ENCODE measurements at regions not wholly inside any gene's neighbourhood (a gene's known extent, or its start where the extent isn't known, plus 50 kb on each side); places are given as distances from the start of the nearest gene placed in this dataset.
A peak's percentile ranks its signal among the peaks of the same experiment; 100 is the strongest.
"Not testable (repeated sequence)": the region's sequence is repeated elsewhere in the genome, so short reads cannot be mapped to it uniquely, and the experiment has no call there.

DNA sequence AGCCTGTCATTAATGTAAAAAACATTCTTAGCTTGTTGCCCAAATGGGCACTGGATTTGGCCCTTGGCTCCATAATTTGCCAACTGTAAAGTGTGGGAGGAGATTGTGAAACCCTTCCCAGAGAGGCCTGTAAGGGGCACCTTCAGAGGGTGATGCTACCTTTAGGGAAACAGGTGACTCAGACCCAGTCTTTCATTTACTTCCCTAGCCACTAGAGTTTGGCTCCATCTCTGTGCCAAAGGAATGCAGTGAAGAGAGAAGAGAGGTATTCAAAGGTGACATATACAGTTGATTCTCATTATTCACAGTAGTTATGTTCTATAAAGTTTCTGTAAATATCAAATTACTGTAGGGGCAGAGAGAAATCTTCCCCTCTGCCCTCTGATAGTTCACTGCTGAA, 116.7 kb downstream of the SPATA31A6 start:
- H3K27me3 Mint-ChIP-seq (ENCODE audit: low read depth, poor library complexity); H3K27ac Mint-ChIP-seq; H3K4me1 Mint-ChIP-seq; DNase-seq; H3K36me3 Mint-ChIP-seq (ENCODE audit: low read depth); H3K4me3 Mint-ChIP-seq: not testable (repeated sequence)
- peaks cover 12% of the 10 kb centered on the region for H3K9me3 Mint-ChIP-seq

DNA sequence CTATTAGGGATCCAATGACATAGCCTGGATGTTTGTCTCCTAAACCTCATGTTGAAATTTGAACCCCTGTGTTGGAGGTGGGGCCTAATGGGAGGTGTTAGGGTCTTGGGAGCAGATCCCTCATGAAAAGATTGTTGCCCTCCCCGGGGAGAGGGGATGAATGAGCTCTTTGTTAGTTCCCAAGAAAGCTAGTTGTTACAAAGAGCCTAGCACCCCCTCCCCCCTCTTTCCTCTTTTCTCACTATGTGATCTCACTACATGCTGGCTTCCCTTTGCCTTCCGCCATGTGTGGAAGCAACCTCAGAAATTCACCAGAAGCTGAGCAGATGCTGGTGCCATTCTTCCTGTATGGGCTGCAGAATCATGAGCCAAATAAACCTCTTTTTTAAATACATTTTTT, 123.2 kb downstream of the SPATA31A6 start:
- H3K9me3 Mint-ChIP-seq; H3K4me1 Mint-ChIP-seq; H3K36me3 Mint-ChIP-seq (ENCODE audit: low read depth); H3K27me3 Mint-ChIP-seq (ENCODE audit: low read depth, poor library complexity); DNase-seq; H3K4me3 Mint-ChIP-seq: not testable (repeated sequence)
- H3K27ac Mint-ChIP-seq, result peak overlapping the region; percentile 57

DNA sequence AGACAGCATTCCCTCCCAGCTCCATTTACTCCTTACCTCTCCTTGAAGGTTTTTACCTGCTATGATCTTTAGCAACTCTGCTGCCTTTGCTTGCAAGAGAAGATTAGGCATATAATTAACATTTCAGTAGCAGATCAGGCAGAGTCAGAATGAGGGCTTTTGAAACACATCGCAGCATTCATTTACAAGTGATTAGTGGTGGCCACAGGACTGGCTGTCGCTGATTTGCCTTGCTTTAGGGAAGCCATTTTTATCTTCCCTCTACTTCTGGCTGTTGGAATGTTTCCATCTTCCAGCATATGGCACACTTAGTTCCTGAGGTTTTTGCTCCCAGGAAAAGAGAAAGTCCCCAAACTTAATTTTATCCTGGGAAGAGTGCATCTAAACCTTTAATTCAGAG, 124.0 kb downstream of the SPATA31A6 start:
- not testable (repeated sequence) for H3K27ac Mint-ChIP-seq, DNase-seq

DNA sequence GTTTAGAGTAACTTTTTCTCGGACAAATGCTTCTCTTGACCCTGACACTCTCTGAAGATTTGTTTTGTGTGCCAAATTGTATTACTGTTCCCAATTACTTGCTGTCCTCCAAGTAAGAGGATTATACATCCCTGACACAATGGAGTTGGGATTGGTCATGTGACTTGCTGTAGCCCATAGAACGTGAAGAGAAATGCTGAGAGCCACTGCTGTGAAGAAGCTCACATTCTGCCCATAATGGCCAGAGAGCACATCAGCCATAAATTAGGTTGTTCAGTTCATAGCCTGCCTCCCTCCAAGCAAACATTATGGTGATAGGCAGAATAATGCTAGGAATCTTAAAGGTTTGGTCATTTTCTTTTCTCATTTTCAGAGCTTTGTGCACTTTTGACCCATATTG, 127.5 kb downstream of the SPATA31A6 start:
- DNase-seq; H3K27me3 Mint-ChIP-seq (ENCODE audit: low read depth, poor library complexity); H3K27ac Mint-ChIP-seq; H3K36me3 Mint-ChIP-seq (ENCODE audit: low read depth); H3K4me3 Mint-ChIP-seq; H3K4me1 Mint-ChIP-seq: not testable (repeated sequence)
- H3K9me3 Mint-ChIP-seq, result peaks cover 11% of the 10 kb centered on the region

More for the DNA sequence above, 124.0 kb downstream of the SPATA31A6 start:
- not testable (repeated sequence) for H3K4me1 Mint-ChIP-seq; H3K9me3 Mint-ChIP-seq; H3K4me3 Mint-ChIP-seq; H3K27me3 Mint-ChIP-seq (ENCODE audit: low read depth, poor library complexity); H3K36me3 Mint-ChIP-seq (ENCODE audit: low read depth)

GRCh38 chr9:42316026-42316425, 132.6 kb downstream of the SPATA31A6 start:
- H3K4me3 Mint-ChIP-seq; H3K4me1 Mint-ChIP-seq; H3K27me3 Mint-ChIP-seq (ENCODE audit: low read depth, poor library complexity); H3K36me3 Mint-ChIP-seq (ENCODE audit: low read depth); DNase-seq; H3K9me3 Mint-ChIP-seq; H3K27ac Mint-ChIP-seq: not testable (repeated sequence)

DNA sequence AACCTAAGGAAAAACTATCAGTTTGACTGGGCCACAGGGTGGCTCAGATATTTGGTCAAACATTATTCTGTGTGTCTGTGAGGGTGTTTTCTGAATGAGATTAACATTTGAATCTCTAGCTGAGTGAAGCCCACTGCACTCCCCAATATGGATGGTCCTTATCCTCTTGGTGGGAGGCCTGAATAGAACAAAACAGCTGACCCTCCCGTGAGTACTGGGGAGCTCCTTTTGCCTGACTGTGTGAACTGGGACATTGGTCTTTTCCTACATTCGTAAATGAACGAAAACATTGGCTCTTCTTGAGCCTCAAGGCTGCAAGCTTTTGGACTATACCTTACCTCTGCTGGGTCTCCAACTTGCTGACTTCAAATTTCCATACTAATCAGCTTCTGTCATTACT, 134.2 kb downstream of the SPATA31A6 start:
- not testable (repeated sequence) for H3K4me1 Mint-ChIP-seq; H3K27ac Mint-ChIP-seq; H3K36me3 Mint-ChIP-seq (ENCODE audit: low read depth); H3K9me3 Mint-ChIP-seq; H3K27me3 Mint-ChIP-seq (ENCODE audit: low read depth, poor library complexity); DNase-seq; H3K4me3 Mint-ChIP-seq

GRCh38 chr9:42323084-42323809, 139.8 kb downstream of the SPATA31A6 start:
- peak; percentile 18 for DNase-seq
- not testable (repeated sequence) for H3K36me3 Mint-ChIP-seq (ENCODE audit: low read depth); H3K4me3 Mint-ChIP-seq; H3K4me1 Mint-ChIP-seq; H3K27ac Mint-ChIP-seq; H3K27me3 Mint-ChIP-seq (ENCODE audit: low read depth, poor library complexity); H3K9me3 Mint-ChIP-seq

GRCh38 chr9:42325142-42325541, 141.7 kb downstream of the SPATA31A6 start:
- H3K27ac Mint-ChIP-seq; H3K9me3 Mint-ChIP-seq; H3K4me1 Mint-ChIP-seq; H3K4me3 Mint-ChIP-seq; H3K36me3 Mint-ChIP-seq (ENCODE audit: low read depth); DNase-seq; H3K27me3 Mint-ChIP-seq (ENCODE audit: low read depth, poor library complexity): not testable (repeated sequence)

DNA sequence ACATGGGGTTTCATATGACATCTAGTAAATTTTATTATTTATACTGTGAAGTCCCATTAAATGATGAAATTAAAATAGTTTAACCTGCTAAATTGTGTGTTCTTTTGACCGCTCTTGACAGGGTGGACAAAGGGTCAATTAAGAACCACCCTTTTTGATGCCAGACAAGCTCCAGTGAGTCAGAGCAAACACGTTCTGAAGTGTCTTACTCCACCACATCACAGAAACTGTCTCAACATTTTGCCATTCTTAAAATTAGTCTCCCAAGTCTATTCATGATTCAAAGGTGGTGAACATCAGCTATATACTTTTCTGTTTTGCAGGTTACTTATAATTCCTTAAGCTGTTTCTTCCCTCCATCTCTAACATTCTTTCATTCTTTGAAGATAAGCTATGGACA, 142.1 kb downstream of the SPATA31A6 start:
- not testable (repeated sequence) for H3K4me1 Mint-ChIP-seq; H3K36me3 Mint-ChIP-seq (ENCODE audit: low read depth); H3K4me3 Mint-ChIP-seq; H3K27ac Mint-ChIP-seq; DNase-seq; H3K27me3 Mint-ChIP-seq (ENCODE audit: low read depth, poor library complexity)
- H3K9me3 Mint-ChIP-seq, result peaks cover 10% of the 10 kb centered on the region

DNA sequence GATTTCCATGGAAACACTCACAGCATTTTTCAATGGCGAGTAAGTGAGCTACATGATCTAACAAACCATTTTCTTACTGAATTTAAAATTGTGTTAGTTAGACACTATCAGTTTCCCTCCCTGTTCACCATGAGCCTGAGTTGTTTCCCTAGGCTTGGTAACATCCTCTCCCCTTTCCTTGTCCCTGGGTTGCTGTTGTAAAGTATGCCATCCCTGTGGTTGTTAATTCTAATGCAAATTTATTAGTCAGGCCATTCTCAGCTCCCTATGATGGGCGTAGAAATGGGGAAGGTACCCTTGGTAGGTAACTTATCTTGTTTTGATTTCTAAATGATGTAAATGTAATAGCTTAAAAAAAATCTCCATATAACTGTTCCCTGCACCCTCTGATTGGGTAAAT, 143.0 kb downstream of the SPATA31A6 start:
- not testable (repeated sequence) for H3K27me3 Mint-ChIP-seq (ENCODE audit: low read depth, poor library complexity)

DNA sequence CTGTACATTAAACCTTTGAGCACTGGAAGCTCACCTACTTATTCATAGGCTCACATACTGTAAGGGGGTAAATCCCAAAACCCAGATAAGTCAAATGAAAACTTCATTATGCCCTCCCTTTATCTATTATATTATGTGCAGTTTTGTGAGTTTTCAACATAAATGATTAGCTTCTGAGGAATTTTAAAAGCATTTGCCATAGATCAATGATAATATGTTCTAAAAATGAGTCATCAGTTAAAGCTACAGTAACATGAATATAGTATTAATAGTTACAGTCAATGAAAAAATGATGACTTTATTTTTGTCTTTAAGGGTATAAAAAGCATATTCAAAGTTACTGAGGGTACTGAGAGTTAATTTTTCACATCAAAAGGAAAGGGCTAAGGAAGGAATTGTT, 151.9 kb downstream of the SPATA31A6 start:
- not testable (repeated sequence) for DNase-seq

More for the DNA sequence above, 143.0 kb downstream of the SPATA31A6 start:
- H3K9me3 Mint-ChIP-seq, result peaks cover 14% of the 10 kb centered on the region
- DNase-seq; H3K4me3 Mint-ChIP-seq; H3K27ac Mint-ChIP-seq; H3K4me1 Mint-ChIP-seq; H3K36me3 Mint-ChIP-seq (ENCODE audit: low read depth): not testable (repeated sequence)

DNA sequence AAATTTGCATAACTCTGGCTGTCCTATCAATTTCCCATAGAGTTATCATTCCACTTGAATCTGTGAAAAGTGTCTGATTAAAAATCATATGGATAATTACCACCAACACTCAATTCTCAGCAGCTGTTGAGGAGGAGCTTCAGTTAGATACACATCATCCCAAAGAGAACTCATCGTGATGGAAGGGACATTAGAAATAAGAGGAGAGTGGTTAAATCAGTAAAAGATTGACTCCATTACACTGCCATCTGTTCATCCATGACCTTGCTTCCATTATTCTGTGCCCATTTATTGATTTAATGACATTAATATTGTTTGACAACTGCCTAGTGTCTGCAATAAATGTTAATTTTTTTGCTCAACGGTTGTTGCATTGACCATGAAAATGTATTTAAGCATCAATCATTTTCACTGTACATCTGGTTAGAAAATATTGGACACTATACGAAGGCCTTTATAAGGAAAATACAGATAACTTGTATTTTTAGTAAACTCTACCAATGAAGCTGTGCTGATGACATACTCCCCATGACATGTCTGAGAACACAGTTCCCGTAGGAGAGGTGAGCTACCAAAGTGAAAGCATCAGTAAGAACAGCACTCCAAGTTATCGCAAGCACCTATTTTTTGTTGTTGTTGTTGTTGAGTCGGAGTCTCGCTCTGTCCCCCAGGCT, 152.7 kb downstream of the SPATA31A6 start:
- not testable (repeated sequence) for H3K27me3 Mint-ChIP-seq (ENCODE audit: low read depth, poor library complexity); DNase-seq; H3K36me3 Mint-ChIP-seq (ENCODE audit: low read depth); H3K27ac Mint-ChIP-seq; H3K4me3 Mint-ChIP-seq; H3K9me3 Mint-ChIP-seq; H3K4me1 Mint-ChIP-seq

More for the DNA sequence above, 151.9 kb downstream of the SPATA31A6 start:
- H3K9me3 Mint-ChIP-seq; H3K4me3 Mint-ChIP-seq; H3K27ac Mint-ChIP-seq; H3K36me3 Mint-ChIP-seq (ENCODE audit: low read depth); H3K4me1 Mint-ChIP-seq; H3K27me3 Mint-ChIP-seq (ENCODE audit: low read depth, poor library complexity): not testable (repeated sequence)

GRCh38 chr9:42338275-42338674, 154.8 kb downstream of the SPATA31A6 start:
- H3K9me3 Mint-ChIP-seq; H3K27me3 Mint-ChIP-seq (ENCODE audit: low read depth, poor library complexity); H3K36me3 Mint-ChIP-seq (ENCODE audit: low read depth); H3K27ac Mint-ChIP-seq; H3K4me3 Mint-ChIP-seq; DNase-seq; H3K4me1 Mint-ChIP-seq: not testable (repeated sequence)

GRCh38 chr9:42339671-42340434, 156.4 kb downstream of the SPATA31A6 start:
- not testable (repeated sequence) for DNase-seq, H3K4me1 Mint-ChIP-seq

DNA sequence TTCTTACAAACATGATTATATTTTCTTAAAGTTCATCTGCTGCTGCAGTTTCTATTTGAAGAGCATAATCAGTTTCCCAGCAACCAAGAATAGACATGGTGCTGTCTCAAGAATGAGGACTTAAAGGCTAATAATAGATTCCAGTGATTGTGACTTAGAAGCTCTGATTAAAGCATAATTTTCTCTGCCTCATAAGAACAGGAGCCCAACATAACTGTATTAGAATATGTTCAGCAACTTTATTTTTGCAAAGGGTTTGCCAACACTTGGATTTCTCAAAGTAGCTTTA, 156.9 kb downstream of the SPATA31A6 start:
- not testable (repeated sequence) for DNase-seq; H3K9me3 Mint-ChIP-seq; H3K4me3 Mint-ChIP-seq; H3K36me3 Mint-ChIP-seq (ENCODE audit: low read depth); H3K27ac Mint-ChIP-seq; H3K4me1 Mint-ChIP-seq; H3K27me3 Mint-ChIP-seq (ENCODE audit: low read depth, poor library complexity)

More at GRCh38 chr9:42339671-42340434, 156.4 kb downstream of the SPATA31A6 start:
- H3K4me3 Mint-ChIP-seq; H3K36me3 Mint-ChIP-seq (ENCODE audit: low read depth); H3K9me3 Mint-ChIP-seq; H3K27me3 Mint-ChIP-seq (ENCODE audit: low read depth, poor library complexity); H3K27ac Mint-ChIP-seq: not testable (repeated sequence)
